ENCODE measurements at regions not wholly inside any gene's neighbourhood (a gene's known extent, or its start where the extent isn't known, plus 50 kb on each side); places are given as distances from the start of the nearest gene placed in this dataset.

DNA sequence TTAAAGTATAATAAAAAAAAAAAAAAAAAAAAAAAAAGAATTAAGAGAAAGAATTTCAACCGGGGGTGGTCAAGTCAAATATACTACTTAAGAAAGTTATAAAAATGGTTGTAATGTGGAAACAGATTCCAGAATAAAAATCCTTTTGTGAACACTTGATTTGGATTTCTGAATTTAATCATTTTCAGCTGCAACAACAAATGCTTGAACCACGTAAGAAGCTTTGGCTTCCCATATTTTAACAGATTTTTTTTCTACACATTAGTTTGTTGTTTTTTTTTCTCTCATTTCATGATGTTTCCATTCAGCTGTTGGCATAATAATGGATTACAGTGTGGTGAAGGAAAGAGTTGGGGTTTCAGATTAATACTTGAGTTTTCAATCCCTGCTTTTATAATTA lies 137.3 kb upstream of the AGR3 start:
- TF ChIP-seq, protein P1, sequence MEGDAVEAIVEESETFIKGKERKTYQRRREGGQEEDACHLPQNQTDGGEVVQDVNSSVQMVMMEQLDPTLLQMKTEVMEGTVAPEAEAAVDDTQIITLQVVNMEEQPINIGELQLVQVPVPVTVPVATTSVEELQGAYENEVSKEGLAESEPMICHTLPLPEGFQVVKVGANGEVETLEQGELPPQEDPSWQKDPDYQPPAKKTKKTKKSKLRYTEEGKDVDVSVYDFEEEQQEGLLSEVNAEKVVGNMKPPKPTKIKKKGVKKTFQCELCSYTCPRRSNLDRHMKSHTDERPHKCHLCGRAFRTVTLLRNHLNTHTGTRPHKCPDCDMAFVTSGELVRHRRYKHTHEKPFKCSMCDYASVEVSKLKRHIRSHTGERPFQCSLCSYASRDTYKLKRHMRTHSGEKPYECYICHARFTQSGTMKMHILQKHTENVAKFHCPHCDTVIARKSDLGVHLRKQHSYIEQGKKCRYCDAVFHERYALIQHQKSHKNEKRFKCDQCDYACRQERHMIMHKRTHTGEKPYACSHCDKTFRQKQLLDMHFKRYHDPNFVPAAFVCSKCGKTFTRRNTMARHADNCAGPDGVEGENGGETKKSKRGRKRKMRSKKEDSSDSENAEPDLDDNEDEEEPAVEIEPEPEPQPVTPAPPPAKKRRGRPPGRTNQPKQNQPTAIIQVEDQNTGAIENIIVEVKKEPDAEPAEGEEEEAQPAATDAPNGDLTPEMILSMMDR (IDR thresholded peaks at IDR 0.05): no peak
- TF ChIP-seq POLR2A (IDR thresholded peaks at IDR 0.05): no peak

All from tibial nerve (tissue), 3 donors.